SU-DHL-6 (cell line): ENCODE measurements at regions not wholly inside any gene's neighbourhood (a gene's known extent, or its start where the extent isn't known, plus 50 kb on each side); places are given as distances from the start of the nearest gene placed in this dataset.

Experiments used
- H2AFZ ChIP-seq: fragments of 200-600 bp; sonication (generic); 2 replicates; pipeline ENCODE4 v1.6.1; 2014; ENCODE audit warnings: low read depth, mild to moderate bottlenecking, moderate library complexity, mixed read lengths, antibody characterized with exemption, low read length; ENCODE audit not compliant: severe bottlenecking
- H3F3A ChIP-seq: fragments of 200-600 bp; shearing (Covaris generic); 2 replicates; pipeline ENCODE4 v1.6.0; 2016; ENCODE audit warnings: antibody characterized with exemption, mild to moderate bottlenecking; ENCODE audit not compliant: insufficient read depth
- H3K27ac ChIP-seq: fragments of 200-600 bp; sonication (generic); 2 replicates; pipeline ENCODE4 v1.5.1; 2016; ENCODE audit warnings: low read depth, mild to moderate bottlenecking, low read length, moderate library complexity, mixed read lengths
- H3K27me3 ChIP-seq: fragments of 200-600 bp; sonication (generic), shearing (Covaris generic); 2 replicates; pipeline ENCODE4 v1.6.0; 2014; ENCODE audit warnings: mild to moderate bottlenecking, low read length
- H3K36me3 ChIP-seq: fragments of 200-600 bp; sonication (generic); 2 replicates; pipeline ENCODE4 v1.6.1; 2014; ENCODE audit warnings: mild to moderate bottlenecking, low read length, mixed read lengths
- H3K4me2 ChIP-seq: fragments of 300-600, 200-600 bp; shearing (Covaris generic), sonication (generic); 2 replicates; pipeline ENCODE4 v1.6.0; 2014; ENCODE audit warnings: low read length, low read depth, mild to moderate bottlenecking; ENCODE audit not compliant: poor library complexity, severe bottlenecking
- H3K4me3 ChIP-seq: fragments of 200-600 bp; sonication (generic); 2 replicates; pipeline ENCODE4 v1.5.1; 2014; ENCODE audit warnings: antibody characterized with exemption, low read length, mild to moderate bottlenecking, mixed read lengths; ENCODE audit not compliant: insufficient read depth, poor library complexity, severe bottlenecking
- H3K79me2 ChIP-seq: fragments of 200-600 bp; sonication (generic); 2 replicates; pipeline ENCODE4 v1.6.1; 2014; ENCODE audit warnings: mild to moderate bottlenecking, low read length, moderate library complexity; ENCODE audit not compliant: insufficient read depth
- H3K9ac ChIP-seq: fragments of 200-600 bp; sonication (generic); 2 replicates; pipeline ENCODE4 v1.7.0; 2014; ENCODE audit warnings: mild to moderate bottlenecking, low read length
- H3K9me2 ChIP-seq: fragments of 200-600 bp; sonication (generic); replicated peaks from 2 replicates; pipeline ENCODE4 v1.6.1; 2014; ENCODE audit warnings: low read length; ENCODE audit not compliant: insufficient read depth
- H3K9me3 ChIP-seq: fragments of 200-600 bp; sonication (generic); 2 replicates; pipeline ENCODE4 v1.6.1; 2014; ENCODE audit warnings: low read length, mixed read lengths; ENCODE audit not compliant: insufficient read depth
- H4K20me1 ChIP-seq: fragments of 200-600 bp; sonication (generic); 2 replicates; pipeline ENCODE4 v1.6.1; 2014; ENCODE audit warnings: low read depth, mild to moderate bottlenecking, antibody characterized with exemption, low read length, moderate library complexity, mixed read lengths
- EZH2phosphoT487 ChIP-seq: fragments of 200-600 bp; sonication (generic), shearing (Covaris generic); conservative IDR thresholded peaks from 2 replicates; pipeline ENCODE4 v1.6.1; 2018; ENCODE audit warnings: mild to moderate bottlenecking, antibody characterized with exemption, low read length, moderate library complexity, mixed read lengths
- TF ChIP-seq, protein P1 (sequence below): fragments of 200-600 bp; sonication (generic); IDR thresholded peaks from one replicate; pipeline ENCODE4 v1.5.1; 2017; ENCODE audit warnings: antibody characterized with exemption, mild to moderate bottlenecking, low read length, moderate library complexity; ENCODE audit not compliant: insufficient read depth, poor library complexity, severe bottlenecking

DNA sequence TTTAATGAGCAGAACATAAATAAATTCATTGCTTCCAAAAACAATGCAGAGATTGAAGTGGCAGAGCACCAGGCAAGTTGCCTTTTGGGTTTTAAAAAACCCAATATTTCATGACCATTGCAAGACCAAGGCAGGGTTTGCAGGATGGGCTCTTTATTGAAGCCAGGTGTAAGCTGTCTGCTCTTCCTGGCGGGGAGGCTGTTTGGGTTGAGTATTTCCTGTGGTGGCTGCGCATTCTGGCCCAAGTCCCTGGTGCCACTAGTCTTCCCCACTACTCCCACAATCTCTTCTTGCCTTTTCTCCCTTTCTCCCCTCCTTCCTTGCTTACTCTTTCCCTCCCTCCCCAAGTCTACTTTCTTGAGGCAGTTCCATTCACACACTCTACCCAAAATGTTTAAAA, 116.4 kb downstream of the AKAP11 start:
- H2AFZ ChIP-seq = no peak overlapping the region
- H3K9ac ChIP-seq = no peak overlapping the region
- H3K9me2 ChIP-seq = no peaks in the 10 kb centered on the region
- H3K36me3 ChIP-seq = no peaks in the 10 kb centered on the region
- no peak overlapping the region for H3K4me3 ChIP-seq
- H4K20me1 ChIP-seq = no peaks in the 10 kb centered on the region
- no peak overlapping the region for H3K4me2 ChIP-seq
- H3K79me2 ChIP-seq = no peaks in the 10 kb centered on the region
- H3K9me3 ChIP-seq = no peaks in the 10 kb centered on the region
- no peaks in the 10 kb centered on the region for H3F3A ChIP-seq
- H3K27ac ChIP-seq = no peak overlapping the region
- H3K27me3 ChIP-seq = no peaks in the 10 kb centered on the region
- TF ChIP-seq EZH2phosphoT487 = no peak
- TF ChIP-seq, protein P1, sequence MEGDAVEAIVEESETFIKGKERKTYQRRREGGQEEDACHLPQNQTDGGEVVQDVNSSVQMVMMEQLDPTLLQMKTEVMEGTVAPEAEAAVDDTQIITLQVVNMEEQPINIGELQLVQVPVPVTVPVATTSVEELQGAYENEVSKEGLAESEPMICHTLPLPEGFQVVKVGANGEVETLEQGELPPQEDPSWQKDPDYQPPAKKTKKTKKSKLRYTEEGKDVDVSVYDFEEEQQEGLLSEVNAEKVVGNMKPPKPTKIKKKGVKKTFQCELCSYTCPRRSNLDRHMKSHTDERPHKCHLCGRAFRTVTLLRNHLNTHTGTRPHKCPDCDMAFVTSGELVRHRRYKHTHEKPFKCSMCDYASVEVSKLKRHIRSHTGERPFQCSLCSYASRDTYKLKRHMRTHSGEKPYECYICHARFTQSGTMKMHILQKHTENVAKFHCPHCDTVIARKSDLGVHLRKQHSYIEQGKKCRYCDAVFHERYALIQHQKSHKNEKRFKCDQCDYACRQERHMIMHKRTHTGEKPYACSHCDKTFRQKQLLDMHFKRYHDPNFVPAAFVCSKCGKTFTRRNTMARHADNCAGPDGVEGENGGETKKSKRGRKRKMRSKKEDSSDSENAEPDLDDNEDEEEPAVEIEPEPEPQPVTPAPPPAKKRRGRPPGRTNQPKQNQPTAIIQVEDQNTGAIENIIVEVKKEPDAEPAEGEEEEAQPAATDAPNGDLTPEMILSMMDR = no peak

DNA sequence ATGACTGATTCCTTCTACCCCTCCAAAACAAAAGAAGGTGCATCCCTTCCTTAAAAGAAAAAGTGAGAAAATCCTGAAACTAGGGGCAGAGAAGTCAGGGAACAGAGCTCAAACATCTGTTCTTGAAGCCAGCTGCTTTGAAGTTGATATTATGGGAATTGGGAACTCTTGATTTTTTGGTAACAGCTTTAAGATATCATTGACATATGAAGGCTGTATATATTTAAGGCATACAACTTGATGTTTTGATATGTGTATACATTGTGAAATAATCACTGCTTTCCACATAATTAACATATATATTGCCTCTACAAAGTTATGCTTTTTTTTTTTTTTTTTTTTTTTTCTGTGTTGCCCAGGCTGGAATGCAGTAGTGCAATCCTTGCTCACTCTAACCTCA, 117.1 kb downstream of the AKAP11 start:
- Histone ChIP-seq H3K9me2 (no peaks in the 10 kb centered on the region), H3K4me2 (no peak overlapping the region), H3K9me3 (no peaks in the 10 kb centered on the region), H4K20me1 (no peaks in the 10 kb centered on the region), H3K9ac (no peak overlapping the region), H3F3A (no peaks in the 10 kb centered on the region), H2AFZ (no peak overlapping the region), H3K27ac (no peak overlapping the region), H3K4me3 (no peak overlapping the region), H3K79me2 (no peaks in the 10 kb centered on the region), H3K36me3 (no peaks in the 10 kb centered on the region), H3K27me3 (no peaks in the 10 kb centered on the region)
- TF ChIP-seq, protein P1 = no peak
- no peak for TF ChIP-seq EZH2phosphoT487

DNA sequence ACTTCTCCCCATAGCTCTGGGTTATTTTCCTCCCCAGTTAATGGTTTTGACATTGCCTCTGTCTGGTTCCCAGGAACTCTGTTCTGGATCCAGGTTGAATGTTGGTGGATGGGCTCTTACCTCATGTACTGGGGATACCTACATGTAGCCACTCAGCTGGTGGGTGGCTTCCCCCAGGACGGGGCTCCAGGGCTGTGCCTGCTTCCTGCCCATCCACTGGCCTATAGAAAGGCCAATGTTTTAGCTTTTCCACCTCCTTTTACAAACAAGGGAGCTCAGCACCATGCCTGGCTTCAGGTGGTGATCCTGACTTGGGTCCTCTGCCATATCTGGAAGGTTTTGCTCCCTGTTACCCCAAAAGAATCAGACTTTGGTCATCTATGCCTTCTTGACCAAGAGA, 120.2 kb downstream of the AKAP11 start:
- no peaks in the 10 kb centered on the region for H3K9me3 ChIP-seq
- H3K4me3 ChIP-seq = no peak overlapping the region
- no peak overlapping the region for H3K4me2 ChIP-seq
- H3K27ac ChIP-seq = no peak overlapping the region
- no peaks in the 10 kb centered on the region for H3K27me3 ChIP-seq
- H3K9me2 ChIP-seq = no peaks in the 10 kb centered on the region
- H3K9ac ChIP-seq = no peak overlapping the region
- H4K20me1 ChIP-seq = no peaks in the 10 kb centered on the region
- no peaks in the 10 kb centered on the region for H3K79me2 ChIP-seq
- no peaks in the 10 kb centered on the region for H3K36me3 ChIP-seq
- no peak for TF ChIP-seq EZH2phosphoT487
- TF ChIP-seq, protein P1 = no peak
- H3F3A ChIP-seq = no peaks in the 10 kb centered on the region
- no peak overlapping the region for H2AFZ ChIP-seq
